HEK293 (cell line): ENCODE measurements at regions not wholly inside any gene's neighbourhood (a gene's known extent, or its start where the extent isn't known, plus 50 kb on each side); places are given as distances from the start of the nearest gene placed in this dataset.

Experiments used
- CTCF ChIA-PET: fragments of 350-600 bp; formaldehyde crosslinking; extraction: SDS; loops from one replicate; lab custom pipeline; 2021; ENCODE audit warnings: antibody characterized with exemption; lab: Yijun Ruan, JAX
- POLR2A ChIA-PET: fragments of 300-600 bp; formaldehyde crosslinking; extraction: SDS; loops from one replicate; lab custom pipeline; 2020; ENCODE audit warnings: antibody characterized with exemption, inconsistent platforms; lab: Yijun Ruan, JAX
- H3K27ac ChIP-seq: fragments of 200-500 bp; sonication (Bioruptor generic); 2 replicates; pipeline ENCODE4 v1.5.1; 2014; ENCODE audit warnings: low read depth, low read length, control low read depth, inconsistent platforms; ENCODE audit errors: extremely low read depth
- H3K36me3 ChIP-seq, 2 experiments: fragments of 200-500 bp in 1 of 2; sonication (Bioruptor generic) in 1 of 2; 1 replicate in 1 of 2; 2 replicates in 1 of 2; pipeline ENCODE4 v1.5.1; 2014 to 2017; ENCODE audit warnings: inconsistent platforms in 2 of 2, low read length in 2 of 2; ENCODE audit not compliant: control insufficient read depth in 2 of 2, insufficient read depth in 1 of 2
- H3K4me1 ChIP-seq: fragments of 200-500 bp; sonication (Bioruptor generic); 2 replicates; pipeline ENCODE4 v1.5.1; 2014; ENCODE audit warnings: mild to moderate bottlenecking, low read length, inconsistent platforms; ENCODE audit not compliant: control insufficient read depth, insufficient read depth
- H3K4me3 ChIP-seq: 2 replicates; pipeline ENCODE4 v1.5.1; 2011; ENCODE audit warnings: low read depth, mild to moderate bottlenecking, control low read depth, low read length, moderate library complexity
- H3K9me3 ChIP-seq: fragments of 200-500 bp; sonication (Bioruptor generic); 2 replicates; pipeline ENCODE4 v1.5.1; 2014; ENCODE audit warnings: low read depth, low read length, inconsistent platforms; ENCODE audit not compliant: control insufficient read depth, insufficient read depth
- PBX3 ChIP-seq: sonication (generic); formaldehyde crosslinking; IDR thresholded peaks from 2 replicates; pipeline ENCODE4 v1.8.1; 2022; ENCODE audit warnings: mild to moderate bottlenecking, moderate library complexity, missing genetic modification reagents
- SCRT1 ChIP-seq: fragments of 450-650 bp; formaldehyde crosslinking; IDR thresholded peaks from 2 replicates; pipeline ENCODE4 v1.5.1; 2016; ENCODE audit warnings: missing biosample characterization, missing genetic modification characterization, borderline replicate concordance
- SCRT2 ChIP-seq: fragments of 450-650 bp; formaldehyde crosslinking; IDR thresholded peaks from 2 replicates; pipeline ENCODE4 v1.5.1; 2016; ENCODE audit warnings: missing biosample characterization, missing genetic modification characterization
- ZIC2 ChIP-seq: fragments of 450-650 bp; formaldehyde crosslinking; IDR thresholded peaks from 2 replicates; pipeline ENCODE4 v1.5.1; 2016; ENCODE audit warnings: missing biosample characterization, missing genetic modification characterization
- ZNF544 ChIP-seq: fragments of 450-650 bp; formaldehyde crosslinking; IDR thresholded peaks from 2 replicates; pipeline ENCODE4 v1.5.0; 2017; ENCODE audit warnings: missing biosample characterization, missing genetic modification characterization
- ZNF585B ChIP-seq: fragments of 450-650 bp; formaldehyde crosslinking; IDR thresholded peaks from 2 replicates; pipeline ENCODE4 v1.5.1; 2016; ENCODE audit warnings: missing biosample characterization, missing genetic modification characterization
- ZNF654 ChIP-seq: fragments of 450-650 bp; formaldehyde crosslinking; IDR thresholded peaks from 2 replicates; pipeline ENCODE4 v1.5.1; 2016; ENCODE audit warnings: low read depth, missing biosample characterization, missing genetic modification characterization
- TF ChIP-seq, protein P1 (sequence below): fragments of 450-650 bp; formaldehyde crosslinking; IDR thresholded peaks from 2 replicates; pipeline ENCODE4 v1.5.1; 2017; ENCODE audit warnings: missing biosample characterization, mild to moderate bottlenecking, missing genetic modification characterization, moderate library complexity
- TF ChIP-seq, protein P2 (sequence below): fragments of 450-650 bp; formaldehyde crosslinking; IDR thresholded peaks from 2 replicates; pipeline ENCODE4 v1.5.1; 2016; ENCODE audit warnings: missing biosample characterization, missing genetic modification characterization
- TF ChIP-seq, protein P3 (sequence below): fragments of 450-650 bp; formaldehyde crosslinking; optimal IDR thresholded peaks from 2 replicates; pipeline ENCODE3; 2016; ENCODE audit warnings: missing biosample characterization, mild to moderate bottlenecking, missing genetic modification characterization
- TF ChIP-seq, protein P4 (sequence below): fragments of 450-650 bp; formaldehyde crosslinking; IDR thresholded peaks from 2 replicates; pipeline ENCODE4 v1.5.1; 2016; ENCODE audit warnings: missing biosample characterization, missing genetic modification characterization, low read depth

DNA sequence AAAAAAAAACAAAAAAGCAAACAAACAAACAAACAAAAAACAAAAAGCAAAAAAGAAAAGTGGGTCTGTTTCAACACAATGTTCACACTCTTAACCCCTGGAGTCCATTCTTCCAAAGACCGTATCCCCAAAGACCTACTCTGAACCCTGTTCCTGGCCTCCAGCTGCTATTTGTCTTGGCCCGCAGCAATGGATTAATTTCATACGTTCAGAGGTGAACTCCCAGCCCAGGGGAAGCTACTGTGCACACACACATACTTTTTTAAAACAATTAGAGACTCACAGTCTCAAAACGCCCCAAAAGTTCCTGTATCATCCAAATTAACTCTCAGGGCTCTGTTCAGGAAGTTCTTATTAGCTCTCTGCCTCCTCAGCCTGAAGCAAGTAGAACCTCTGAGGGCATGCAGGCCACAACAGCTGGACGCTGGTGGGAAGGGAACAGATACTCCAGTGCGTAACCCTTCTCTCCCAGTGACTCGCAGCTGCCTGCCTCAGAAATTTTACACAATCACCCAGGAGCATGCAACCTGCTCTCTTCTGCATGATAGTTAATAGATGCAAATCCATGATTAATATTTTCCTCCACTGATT, 395.4 kb downstream of the RRAGC start:
- Histone ChIP-seq H3K36me3 (no peaks in the 10 kb centered on the region), H3K9me3 (no peaks in the 10 kb centered on the region), H3K4me3 (no peak overlapping the region), H3K4me1 (no peaks in the 10 kb centered on the region), H3K27ac (no peak overlapping the region)
- ChIA-PET POLR2A (no interaction called here), CTCF (interaction anchor here (1.1 kb wide), 1 partner anchor 64 kb away, joined by 3 read pairs; no protein-coding TSS in a partner anchor)
- TF ChIP-seq, protein P1, sequence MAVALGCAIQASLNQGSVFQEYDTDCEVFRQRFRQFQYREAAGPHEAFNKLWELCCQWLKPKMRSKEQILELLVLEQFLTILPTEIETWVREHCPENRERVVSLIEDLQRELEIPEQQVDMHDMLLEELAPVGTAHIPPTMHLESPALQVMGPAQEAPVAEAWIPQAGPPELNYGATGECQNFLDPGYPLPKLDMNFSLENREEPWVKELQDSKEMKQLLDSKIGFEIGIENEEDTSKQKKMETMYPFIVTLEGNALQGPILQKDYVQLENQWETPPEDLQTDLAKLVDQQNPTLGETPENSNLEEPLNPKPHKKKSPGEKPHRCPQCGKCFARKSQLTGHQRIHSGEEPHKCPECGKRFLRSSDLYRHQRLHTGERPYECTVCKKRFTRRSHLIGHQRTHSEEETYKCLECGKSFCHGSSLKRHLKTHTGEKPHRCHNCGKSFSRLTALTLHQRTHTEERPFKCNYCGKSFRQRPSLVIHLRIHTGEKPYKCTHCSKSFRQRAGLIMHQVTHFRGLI (tag by site-specific recombination), result no peak
- TF ChIP-seq, protein P2, sequence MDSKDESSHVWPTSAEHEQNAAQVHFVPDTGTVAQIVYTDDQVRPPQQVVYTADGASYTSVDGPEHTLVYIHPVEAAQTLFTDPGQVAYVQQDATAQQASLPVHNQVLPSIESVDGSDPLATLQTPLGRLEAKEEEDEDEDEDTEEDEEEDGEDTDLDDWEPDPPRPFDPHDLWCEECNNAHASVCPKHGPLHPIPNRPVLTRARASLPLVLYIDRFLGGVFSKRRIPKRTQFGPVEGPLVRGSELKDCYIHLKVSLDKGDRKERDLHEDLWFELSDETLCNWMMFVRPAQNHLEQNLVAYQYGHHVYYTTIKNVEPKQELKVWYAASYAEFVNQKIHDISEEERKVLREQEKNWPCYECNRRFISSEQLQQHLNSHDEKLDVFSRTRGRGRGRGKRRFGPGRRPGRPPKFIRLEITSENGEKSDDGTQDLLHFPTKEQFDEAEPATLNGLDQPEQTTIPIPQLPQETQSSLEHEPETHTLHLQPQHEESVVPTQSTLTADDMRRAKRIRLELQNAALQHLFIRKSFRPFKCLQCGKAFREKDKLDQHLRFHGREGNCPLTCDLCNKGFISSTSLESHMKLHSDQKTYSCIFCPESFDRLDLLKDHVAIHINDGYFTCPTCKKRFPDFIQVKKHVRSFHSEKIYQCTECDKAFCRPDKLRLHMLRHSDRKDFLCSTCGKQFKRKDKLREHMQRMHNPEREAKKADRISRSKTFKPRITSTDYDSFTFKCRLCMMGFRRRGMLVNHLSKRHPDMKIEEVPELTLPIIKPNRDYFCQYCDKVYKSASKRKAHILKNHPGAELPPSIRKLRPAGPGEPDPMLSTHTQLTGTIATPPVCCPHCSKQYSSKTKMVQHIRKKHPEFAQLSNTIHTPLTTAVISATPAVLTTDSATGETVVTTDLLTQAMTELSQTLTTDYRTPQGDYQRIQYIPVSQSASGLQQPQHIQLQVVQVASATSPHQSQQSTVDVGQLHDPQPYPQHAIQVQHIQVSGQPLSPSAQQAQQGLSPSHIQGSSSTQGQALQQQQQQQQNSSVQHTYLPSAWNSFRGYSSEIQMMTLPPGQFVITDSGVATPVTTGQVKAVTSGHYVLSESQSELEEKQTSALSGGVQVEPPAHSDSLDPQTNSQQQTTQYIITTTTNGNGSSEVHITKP (tag by site-specific recombination), result peak; percentile 71

- H3K27ac ChIP-seq, result no peak overlapping the region
- TF ChIP-seq ZNF544 (tag by site-specific recombination), result no peak
- TF ChIP-seq, protein P3, sequence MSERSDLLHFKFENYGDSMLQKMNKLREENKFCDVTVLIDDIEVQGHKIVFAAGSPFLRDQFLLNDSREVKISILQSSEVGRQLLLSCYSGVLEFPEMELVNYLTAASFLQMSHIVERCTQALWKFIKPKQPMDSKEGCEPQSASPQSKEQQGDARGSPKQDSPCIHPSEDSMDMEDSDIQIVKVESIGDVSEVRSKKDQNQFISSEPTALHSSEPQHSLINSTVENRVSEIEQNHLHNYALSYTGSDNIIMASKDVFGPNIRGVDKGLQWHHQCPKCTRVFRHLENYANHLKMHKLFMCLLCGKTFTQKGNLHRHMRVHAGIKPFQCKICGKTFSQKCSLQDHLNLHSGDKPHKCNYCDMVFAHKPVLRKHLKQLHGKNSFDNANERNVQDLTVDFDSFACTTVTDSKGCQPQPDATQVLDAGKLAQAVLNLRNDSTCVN (tag by site-specific recombination), result no peak
- TF ChIP-seq ZNF585B (tag by site-specific recombination), result no peak
- TF ChIP-seq SCRT2 (tag by site-specific recombination), result peak; percentile 88
- TF ChIP-seq ZNF654 (tag by site-specific recombination), result no peak
- peak; percentile 83; the same call in 1 of the 2 replicates for TF ChIP-seq SCRT1 (tag by site-specific recombination)
- H3K36me3 ChIP-seq, result no peaks in the 10 kb centered on the region
- ChIA-PET CTCF (interaction anchor here (0.6 to 1.1 kb wide), 2 partner anchors 65 to 449 kb away, joined by 3 to 5 read pairs; no protein-coding TSS in a partner anchor), POLR2A (no interaction called here)
- H3K4me1 ChIP-seq, result no peaks in the 10 kb centered on the region
- no peaks in the 10 kb centered on the region for H3K9me3 ChIP-seq
- H3K4me3 ChIP-seq, result no peak overlapping the region
Measured at GRCh38 chr1:38463074-38463473, 396.5 kb downstream of the RRAGC start.

DNA sequence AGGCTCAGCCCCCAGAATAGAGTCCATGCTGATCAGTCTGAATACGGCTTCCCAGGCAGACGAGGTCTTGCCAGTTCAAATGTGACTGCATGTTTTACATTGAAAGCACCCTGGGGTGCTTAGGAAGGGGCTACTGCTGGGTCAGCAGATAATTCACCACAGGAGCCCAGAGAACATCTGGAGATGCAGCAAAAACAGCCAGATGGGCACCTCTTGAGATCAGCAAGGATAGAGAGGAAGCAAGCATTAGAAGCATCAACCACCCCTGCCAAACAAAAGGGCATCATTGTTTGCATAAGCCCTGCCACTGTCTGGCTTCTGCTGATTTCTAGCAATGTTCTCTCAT, 403.1 kb downstream of the RRAGC start:
- CTCF ChIA-PET, result interaction anchor here (0.7 kb wide), 1 partner anchor 171 kb away, joined by 6 read pairs; no protein-coding TSS in a partner anchor
- Histone ChIP-seq H3K4me3 (no peak overlapping the region), H3K27ac (no peak overlapping the region), H3K36me3 (no peaks in the 10 kb centered on the region), H3K9me3 (no peaks in the 10 kb centered on the region), H3K4me1 (no peaks in the 10 kb centered on the region)
- POLR2A ChIA-PET, result no interaction called here
- TF ChIP-seq ZIC2 (tag by site-specific recombination) (peak; percentile 71), ZNF544 (tag by site-specific recombination) (no peak), PBX3 (no peak)
- TF ChIP-seq, protein P4, sequence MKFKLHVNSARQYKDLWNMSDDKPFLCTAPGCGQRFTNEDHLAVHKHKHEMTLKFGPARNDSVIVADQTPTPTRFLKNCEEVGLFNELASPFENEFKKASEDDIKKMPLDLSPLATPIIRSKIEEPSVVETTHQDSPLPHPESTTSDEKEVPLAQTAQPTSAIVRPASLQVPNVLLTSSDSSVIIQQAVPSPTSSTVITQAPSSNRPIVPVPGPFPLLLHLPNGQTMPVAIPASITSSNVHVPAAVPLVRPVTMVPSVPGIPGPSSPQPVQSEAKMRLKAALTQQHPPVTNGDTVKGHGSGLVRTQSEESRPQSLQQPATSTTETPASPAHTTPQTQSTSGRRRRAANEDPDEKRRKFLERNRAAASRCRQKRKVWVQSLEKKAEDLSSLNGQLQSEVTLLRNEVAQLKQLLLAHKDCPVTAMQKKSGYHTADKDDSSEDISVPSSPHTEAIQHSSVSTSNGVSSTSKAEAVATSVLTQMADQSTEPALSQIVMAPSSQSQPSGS (tag by site-specific recombination), result no peak
